Tibial artery (tissue), 4 donors: ENCODE measurements at regions not wholly inside any gene's neighbourhood (a gene's known extent, or its start where the extent isn't known, plus 50 kb on each side); places are given as distances from the start of the nearest gene placed in this dataset.

Experiments
- DNase-seq, 2 donors: peaks; one replicate each; pipeline ENCODE4 v3.0.0-alpha.2; 2019
- H3K27ac ChIP-seq, 2 donors: fragments of 200-600 bp; sonication (generic) in 1 of 2; 1 replicate in 1 of 2; 2 replicates in 1 of 2; pipeline ENCODE4 v1.5.1; 2018 to 2019; ENCODE audit warnings: mild to moderate bottlenecking in 1 of 2
- H3K27me3 ChIP-seq, 2 donors: fragments of 200-600 bp; sonication (generic) in 1 of 2; one replicate each; pipeline versions ENCODE4 v1.5.1 to v1.6.0; 2016 to 2019
- H3K36me3 ChIP-seq, 3 donors: fragments of 200-600 bp; sonication (generic) in 2 of 3; one replicate each; pipeline ENCODE4 v1.5.1; 2016 to 2019; ENCODE audit warnings: mild to moderate bottlenecking in 2 of 3
- H3K4me1 ChIP-seq, 4 donors: fragments of 200-600 bp; sonication (generic) in 2 of 4; 1 replicate in 3 of 4; 2 replicates in 1 of 4; pipeline ENCODE4 v1.5.1; 2016 to 2019
- H3K4me3 ChIP-seq, 2 donors: fragments of 200-600 bp; sonication (generic) in 1 of 2; 1 replicate in 1 of 2; 2 replicates in 1 of 2; pipeline ENCODE4 v1.5.1; 2018 to 2019; ENCODE audit warnings: mild to moderate bottlenecking in 2 of 2
- H3K9me3 ChIP-seq, 3 donors: fragments of 200-600 bp; sonication (generic) in 1 of 3; one replicate each; pipeline ENCODE4 v1.5.1; 2016 to 2019
- intact Hi-C: fragments of 100-400 bp; cut with DNase I; formaldehyde crosslinking; loops from one replicate; pipeline ENCODE4 v1.15.0; 2023; ENCODE audit warnings: low total_unique reads
- TF ChIP-seq, protein P1 (sequence below), 2 experiments: fragments of 200-600 bp in 1 of 2; fragments of 450-650 bp in 1 of 2; IDR thresholded peaks; one replicate each; pipeline ENCODE4 v1.5.1; 2017 to 2019; ENCODE audit warnings: antibody characterized with exemption in 2 of 2, mild to moderate bottlenecking in 1 of 2, moderate library complexity in 1 of 2

DNA sequence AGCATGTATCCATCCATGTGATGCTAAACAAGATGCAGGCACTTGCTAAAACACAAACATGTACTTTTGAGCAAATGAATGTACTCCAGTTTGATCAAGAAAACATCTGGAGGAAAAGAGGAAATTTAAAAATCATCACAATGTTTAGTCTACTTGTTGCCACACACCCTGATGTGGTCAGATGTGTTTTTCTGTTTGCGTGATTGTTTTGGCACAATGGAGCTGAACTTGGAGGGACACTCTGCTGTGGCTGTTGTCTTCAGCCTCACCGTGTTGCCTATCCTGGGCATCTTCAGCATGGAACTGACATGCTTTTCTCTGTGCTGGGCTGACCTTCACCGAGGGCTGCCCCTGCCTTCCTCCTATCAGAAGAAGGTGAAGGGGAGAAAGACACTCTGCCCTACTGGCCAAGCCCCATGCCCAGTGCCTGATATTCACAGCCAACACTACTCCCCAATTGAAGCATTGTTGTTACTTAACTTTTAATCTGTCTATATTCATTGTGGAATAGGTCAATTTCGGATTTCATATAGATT is 268.3 kb upstream of the IGFBP3 start:
- peaks cover 0 to 5% (median 0%) of the 10 kb centered on the region in 4 donors for H3K4me1 ChIP-seq
- intact Hi-C loops: no loop called here
- H3K36me3 ChIP-seq: no peaks in the 10 kb centered on the region
- H3K9me3 ChIP-seq: no peaks in the 10 kb centered on the region
- H3K4me3 ChIP-seq: no peak overlapping the region
- TF ChIP-seq, protein P1, sequence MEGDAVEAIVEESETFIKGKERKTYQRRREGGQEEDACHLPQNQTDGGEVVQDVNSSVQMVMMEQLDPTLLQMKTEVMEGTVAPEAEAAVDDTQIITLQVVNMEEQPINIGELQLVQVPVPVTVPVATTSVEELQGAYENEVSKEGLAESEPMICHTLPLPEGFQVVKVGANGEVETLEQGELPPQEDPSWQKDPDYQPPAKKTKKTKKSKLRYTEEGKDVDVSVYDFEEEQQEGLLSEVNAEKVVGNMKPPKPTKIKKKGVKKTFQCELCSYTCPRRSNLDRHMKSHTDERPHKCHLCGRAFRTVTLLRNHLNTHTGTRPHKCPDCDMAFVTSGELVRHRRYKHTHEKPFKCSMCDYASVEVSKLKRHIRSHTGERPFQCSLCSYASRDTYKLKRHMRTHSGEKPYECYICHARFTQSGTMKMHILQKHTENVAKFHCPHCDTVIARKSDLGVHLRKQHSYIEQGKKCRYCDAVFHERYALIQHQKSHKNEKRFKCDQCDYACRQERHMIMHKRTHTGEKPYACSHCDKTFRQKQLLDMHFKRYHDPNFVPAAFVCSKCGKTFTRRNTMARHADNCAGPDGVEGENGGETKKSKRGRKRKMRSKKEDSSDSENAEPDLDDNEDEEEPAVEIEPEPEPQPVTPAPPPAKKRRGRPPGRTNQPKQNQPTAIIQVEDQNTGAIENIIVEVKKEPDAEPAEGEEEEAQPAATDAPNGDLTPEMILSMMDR (IDR thresholded peaks at IDR 0.05): no peak
- H3K27me3 ChIP-seq: no peaks in the 10 kb centered on the region
- DNase-seq: no peak
- no peak overlapping the region for H3K27ac ChIP-seq

DNA sequence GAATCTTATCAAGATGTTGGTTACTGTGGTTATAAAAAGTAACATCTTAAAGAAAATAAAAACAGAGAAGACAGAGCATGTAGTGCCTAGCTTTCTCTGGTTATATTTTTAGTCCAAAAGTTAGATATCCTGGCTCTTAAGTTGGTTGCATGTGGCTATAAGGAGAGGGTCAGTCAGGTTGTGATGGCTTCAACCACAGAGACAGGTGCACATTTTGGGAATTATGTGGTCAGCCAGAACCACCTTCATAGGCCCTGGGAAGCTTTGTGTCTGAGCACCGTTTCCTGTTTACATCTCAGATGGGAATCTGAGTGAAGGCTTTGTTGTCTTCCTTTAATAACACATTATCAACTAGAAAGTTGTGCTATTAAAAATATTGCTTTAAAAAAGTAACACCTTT is 265.1 kb upstream of the IGFBP3 start:
- Histone ChIP-seq H3K36me3 (no peaks in the 10 kb centered on the region), H3K4me3 (no peak overlapping the region), H3K9me3 (no peaks in the 10 kb centered on the region), H3K27me3 (no peaks in the 10 kb centered on the region), H3K4me1 (peaks cover 0 to 5% (median 0%) of the 10 kb centered on the region in 4 donors), H3K27ac (no peak overlapping the region)
- intact Hi-C loops: no loop called here
- no peak for DNase-seq
- TF ChIP-seq, protein P1 (IDR thresholded peaks at IDR 0.05): no peak

DNA sequence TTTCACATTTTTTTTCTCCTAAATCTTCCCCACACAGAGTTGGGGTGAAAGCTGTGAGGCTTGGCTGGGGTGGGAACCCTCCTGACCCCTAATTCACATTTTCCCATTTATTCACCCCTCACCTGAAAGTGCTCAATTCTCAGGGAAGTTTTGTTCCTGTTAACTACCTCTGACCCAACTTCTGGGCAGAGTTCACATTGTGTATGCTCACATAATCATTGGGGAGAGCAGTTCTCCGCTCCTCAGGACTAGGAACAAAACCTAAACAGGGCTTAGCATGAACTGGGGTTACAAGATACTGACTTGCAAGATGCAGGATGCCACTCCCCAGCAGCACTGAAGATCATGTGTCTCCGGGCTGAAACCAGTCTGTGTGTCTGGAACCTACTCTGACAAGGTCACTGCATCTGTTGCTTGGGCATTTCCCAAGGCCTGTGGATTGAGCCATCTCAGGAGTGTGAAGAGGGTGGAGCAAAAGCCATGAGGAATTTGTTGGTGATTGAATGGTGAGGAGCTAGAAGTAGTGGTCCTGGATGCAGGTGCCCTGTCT is 258.1 kb upstream of the IGFBP3 start:
- Histone ChIP-seq H3K9me3 (no peaks in the 10 kb centered on the region), H3K27me3 (no peaks in the 10 kb centered on the region), H3K36me3 (no peaks in the 10 kb centered on the region), H3K4me1 (no peaks in the 10 kb centered on the region), H3K27ac (no peak overlapping the region), H3K4me3 (no peak overlapping the region)
- TF ChIP-seq, protein P1 (IDR thresholded peaks at IDR 0.05): no peak
- intact Hi-C loops: no loop called here
- DNase-seq: no peak

DNA sequence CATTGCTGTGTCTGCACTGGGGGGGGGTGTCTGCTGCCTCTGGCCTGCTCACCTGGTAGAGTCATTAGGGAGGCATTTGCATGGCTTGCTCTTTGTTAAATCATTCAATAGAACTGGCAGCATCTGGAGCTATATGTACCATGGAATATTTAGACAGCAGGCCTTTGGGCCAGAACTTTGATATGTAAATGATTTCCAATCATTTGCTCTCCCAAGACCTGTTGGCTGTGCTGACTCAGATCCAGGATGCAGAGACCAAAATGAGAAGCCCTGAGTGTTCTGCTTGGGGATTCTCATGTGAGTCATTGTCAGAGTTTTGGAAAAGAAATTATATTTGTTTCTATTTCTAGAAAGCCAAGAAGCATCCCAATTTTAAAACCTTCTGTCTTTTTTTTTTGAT is 257.6 kb upstream of the IGFBP3 start:
- Histone ChIP-seq H3K27ac (no peak overlapping the region), H3K27me3 (no peaks in the 10 kb centered on the region), H3K9me3 (no peaks in the 10 kb centered on the region), H3K36me3 (no peaks in the 10 kb centered on the region), H3K4me3 (no peak overlapping the region), H3K4me1 (peaks cover 0 to 4% (median 2%) of the 10 kb centered on the region in 4 donors)
- TF ChIP-seq, protein P1 (IDR thresholded peaks at IDR 0.05): no peak
- no peak for DNase-seq
- intact Hi-C loops: no loop called here

DNA sequence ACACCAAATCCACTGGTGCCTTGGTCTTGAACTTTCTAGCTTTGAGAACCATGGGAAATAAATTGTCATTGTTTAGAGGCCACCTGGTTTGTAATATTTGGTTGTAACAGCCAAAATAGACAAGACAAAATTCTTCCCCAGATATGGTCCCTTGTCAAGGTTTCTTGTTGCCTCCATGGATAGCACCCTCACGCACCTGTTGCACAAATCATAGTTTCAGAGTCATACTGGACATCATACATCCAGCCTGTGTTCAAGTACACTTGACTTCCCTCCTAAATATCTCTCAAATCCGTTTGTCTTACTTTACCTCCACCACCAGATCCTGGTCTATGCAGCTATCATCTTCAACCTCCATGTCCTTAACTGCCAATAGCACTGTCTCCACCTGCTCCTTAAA is 256.7 kb upstream of the IGFBP3 start:
- Histone ChIP-seq H3K9me3 (no peaks in the 10 kb centered on the region), H3K36me3 (no peaks in the 10 kb centered on the region), H3K4me3 (no peak overlapping the region), H3K4me1 (peaks cover 0 to 8% (median 2%) of the 10 kb centered on the region in 4 donors), H3K27me3 (no peaks in the 10 kb centered on the region), H3K27ac (no peak overlapping the region)
- DNase-seq: no peak
- TF ChIP-seq, protein P1 (IDR thresholded peaks at IDR 0.05): no peak
- intact Hi-C loops: no loop called here
